C4-2B (cell line): ENCODE measurements at regions not wholly inside any gene's neighbourhood (a gene's known extent, or its start where the extent isn't known, plus 50 kb on each side); places are given as distances from the start of the nearest gene placed in this dataset.
A peak's percentile ranks its signal among the peaks of the same experiment; 100 is the strongest.

Experiments
- H3K27ac ChIP-seq: fragments of 450-650 bp; 2 replicates; pipeline ENCODE4 v1.5.1; 2017
- CTCF ChIP-seq: fragments of 450-650 bp; conservative IDR thresholded peaks from 2 replicates; pipeline ENCODE4 v1.5.1; 2017; ENCODE audit warnings: mild to moderate bottlenecking
- ZFX ChIP-seq: fragments of 450-650 bp; IDR thresholded peaks from 2 replicates; pipeline ENCODE4 v1.6.1; 2017

GRCh38 chr5:4258170-4258569 lies 662.5 kb downstream of the IRX1 start:
- no peak for TF ChIP-seq CTCF
- no peak for TF ChIP-seq ZFX
- H3K27ac ChIP-seq = no peak overlapping the region

DNA sequence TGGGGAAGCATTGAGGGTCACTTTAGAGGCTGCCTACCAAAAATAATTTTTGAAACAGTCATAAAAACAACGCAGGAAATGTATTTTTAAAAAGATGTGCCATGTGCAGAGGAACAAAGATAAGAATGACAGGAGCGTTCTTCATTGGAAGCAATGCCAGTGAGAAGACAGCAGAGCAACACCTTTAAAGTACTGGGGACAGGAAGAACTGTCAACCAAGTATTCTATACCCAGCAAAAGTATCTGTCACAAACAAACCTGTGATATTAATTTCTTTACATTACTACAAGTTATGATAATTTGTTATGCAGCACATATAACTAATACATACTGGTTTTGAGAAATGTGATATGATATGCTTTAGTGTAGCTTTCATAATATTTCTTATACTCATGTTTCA lies 675.6 kb downstream of the IRX1 start:
- TF ChIP-seq ZFX (no peak), CTCF (no peak)
- H3K27ac ChIP-seq = no peak overlapping the region

DNA sequence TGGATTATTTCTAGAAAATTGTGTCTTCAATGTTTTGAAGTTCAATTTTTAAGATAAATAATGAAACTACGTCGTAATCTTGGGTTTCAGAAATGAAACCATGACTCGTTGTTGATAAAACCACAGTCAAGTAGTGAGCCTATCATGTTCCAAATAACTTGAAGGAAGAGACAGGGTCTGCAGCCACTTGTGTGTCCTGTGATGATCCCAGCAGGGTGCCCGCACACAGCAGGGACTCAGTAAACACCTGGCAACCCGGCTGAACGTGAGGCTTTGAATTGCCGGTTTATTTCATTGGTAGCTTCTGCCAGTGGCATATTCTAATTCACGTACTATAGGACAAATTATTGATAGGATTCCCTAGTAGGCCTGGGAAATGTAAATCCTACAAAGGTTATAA lies 679.6 kb downstream of the IRX1 start:
- no peak overlapping the region for H3K27ac ChIP-seq
- TF ChIP-seq CTCF (no peak), ZFX (no peak)

GRCh38 chr5:4294878-4295277 lies 699.2 kb downstream of the IRX1 start:
- H3K27ac ChIP-seq = no peak overlapping the region
- no peak for TF ChIP-seq CTCF
- no peak for TF ChIP-seq ZFX

DNA sequence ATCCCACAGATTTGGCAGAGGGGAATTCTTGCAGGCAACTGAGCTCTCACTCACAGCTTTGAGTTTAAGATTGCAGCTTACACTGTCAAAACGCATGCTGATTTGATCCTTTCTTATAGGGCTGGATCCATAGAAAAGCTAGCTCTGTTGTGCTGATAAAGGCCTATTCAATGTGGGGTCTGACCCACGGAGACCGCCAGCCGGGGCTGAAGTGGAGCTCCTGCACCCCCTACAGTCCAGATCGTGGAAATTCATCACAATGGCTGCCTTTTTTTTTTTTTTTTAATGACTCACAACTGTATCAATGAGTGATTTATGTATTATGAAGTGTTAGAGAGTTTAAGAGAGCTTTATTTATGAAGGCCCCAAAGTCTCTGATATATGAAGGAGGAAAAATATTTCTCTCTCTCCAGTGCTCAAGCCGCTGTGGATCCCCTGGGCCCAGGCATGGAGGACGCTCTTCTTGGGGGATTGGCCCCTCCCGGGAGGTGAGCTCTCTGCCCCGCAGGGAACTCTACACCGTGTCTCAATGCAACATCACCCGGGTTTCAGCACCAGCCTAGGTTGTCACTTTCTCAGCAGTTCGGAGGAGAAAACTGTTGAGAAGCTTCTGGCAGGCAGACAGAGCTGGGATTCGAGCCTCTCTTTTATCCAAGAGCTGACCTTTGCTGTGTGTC lies 700.2 kb downstream of the IRX1 start:
- TF ChIP-seq ZFX = no peak
- peak; percentile 73 for TF ChIP-seq CTCF

GRCh38 chr5:4306057-4306456 lies 710.4 kb downstream of the IRX1 start:
- H3K27ac ChIP-seq = no peak overlapping the region
- TF ChIP-seq ZFX (no peak), CTCF (no peak)

More for the DNA sequence above, 700.2 kb downstream of the IRX1 start:
- H3K27ac ChIP-seq = no peak overlapping the region

DNA sequence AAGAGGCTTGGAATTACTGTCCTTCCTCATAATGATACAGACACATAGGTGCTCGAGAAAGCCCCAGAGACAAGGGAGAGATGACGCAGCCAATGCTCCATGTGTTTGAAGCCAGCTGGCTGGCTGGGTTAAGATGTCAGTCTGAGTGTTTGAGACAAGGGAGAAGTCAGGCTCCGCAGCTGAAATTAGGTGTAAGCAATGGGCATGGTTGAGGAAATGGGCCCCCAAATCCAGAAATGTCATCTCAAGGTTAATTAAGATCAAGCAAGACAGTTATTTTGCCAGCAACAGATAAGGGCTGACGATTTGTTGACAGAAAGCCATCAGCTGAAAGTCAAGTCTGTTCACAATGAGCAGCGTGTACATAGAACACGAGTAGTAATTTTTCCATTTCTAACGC lies 713.4 kb downstream of the IRX1 start:
- no peak for TF ChIP-seq CTCF
- TF ChIP-seq ZFX = no peak
- no peak overlapping the region for H3K27ac ChIP-seq
